GM13976 (cell line): ENCODE measurements at regions not wholly inside any gene's neighbourhood (a gene's known extent, or its start where the extent isn't known, plus 50 kb on each side); places are given as distances from the start of the nearest gene placed in this dataset.

ENCODE experiments used
- DNase-seq: peaks from one replicate; pipeline ENCODE4 v3.0.0; 2012; ENCODE audit warnings: low spot score
- CTCF ChIP-seq: IDR thresholded peaks from 2 replicates; pipeline ENCODE4 v1.5.1; 2012; ENCODE audit warnings: borderline replicate concordance, mild to moderate bottlenecking; ENCODE audit not compliant: insufficient read depth; ENCODE audit errors: extremely low read depth, missing control alignments, control extremely low read depth
- in situ Hi-C: fragments of 300-500 bp; cut with MboI; formaldehyde crosslinking; loops from one replicate; pipeline ENCODE4 v1.12.0; 2022; ENCODE audit warnings: low sequenced_read_pairs, mixed read lengths, inconsistent platforms; ENCODE audit not compliant: unreplicated experiment

GRCh38 chrX:138945219-138945618, 233.7 kb upstream of the FGF13 start:
- in situ Hi-C loops = no loop called here
- TF ChIP-seq CTCF = no peak
- DNase-seq = no peak

GRCh38 chrX:138939038-138939437, 227.5 kb upstream of the FGF13 start:
- DNase-seq = no peak
- TF ChIP-seq CTCF = no peak
- in situ Hi-C loops = no loop called here

GRCh38 chrX:138938003-138938402, 226.5 kb upstream of the FGF13 start:
- in situ Hi-C loops = no loop called here
- no peak for TF ChIP-seq CTCF
- no peak for DNase-seq

GRCh38 chrX:138931212-138931611, 219.7 kb upstream of the FGF13 start:
- in situ Hi-C loops = no loop called here

DNA sequence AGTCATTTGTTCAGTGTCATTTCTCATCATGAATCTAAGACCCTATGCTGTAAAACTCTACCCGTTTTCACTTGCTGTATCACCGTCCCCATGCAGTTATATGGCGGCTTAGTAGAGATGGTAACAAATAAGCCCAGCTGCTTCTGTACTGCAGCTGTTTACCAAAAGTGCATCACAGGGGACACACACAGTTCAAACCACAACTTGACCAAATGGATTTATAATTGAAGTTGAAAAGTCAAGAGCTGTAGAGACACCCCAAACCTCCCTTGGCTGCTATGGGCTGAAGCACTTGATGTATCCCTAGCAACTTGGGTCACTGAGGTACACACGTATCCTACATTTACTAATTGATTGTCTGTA, 219.0 kb upstream of the FGF13 start:
- no peak for TF ChIP-seq CTCF
- in situ Hi-C loops = no loop called here

More at GRCh38 chrX:138931212-138931611, 219.7 kb upstream of the FGF13 start:
- TF ChIP-seq CTCF = no peak
- DNase-seq = no peak

DNA sequence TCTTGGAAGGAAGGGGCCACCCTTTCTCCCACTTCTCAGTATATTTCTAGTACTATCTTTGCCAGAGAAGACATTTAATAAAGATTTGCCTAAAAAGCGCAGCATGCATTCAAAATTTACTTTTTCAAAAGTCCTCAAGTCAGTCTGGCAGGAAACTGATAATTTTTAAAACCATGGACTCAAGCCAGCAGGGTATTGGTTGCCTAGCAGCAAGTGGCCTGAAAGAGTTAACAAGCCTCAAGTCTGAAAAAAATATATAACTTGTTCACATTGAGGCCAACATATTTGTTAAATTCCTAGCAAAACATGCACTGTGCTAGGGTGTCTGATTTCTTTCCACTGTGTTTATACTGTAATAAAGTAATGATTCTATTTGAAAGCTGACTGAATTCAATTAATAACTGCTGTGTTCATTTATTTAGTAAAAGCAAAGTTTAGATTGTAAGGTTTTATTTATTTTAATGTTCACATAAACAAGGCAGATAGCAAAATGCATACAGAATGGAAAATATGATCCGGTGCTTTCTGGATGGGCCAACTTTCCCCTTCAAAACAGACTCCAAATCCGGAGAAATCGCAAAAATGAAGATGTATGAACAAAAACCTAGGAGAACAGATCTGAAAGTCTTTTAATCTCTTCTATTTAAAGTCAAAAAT, 218.5 kb upstream of the FGF13 start:
- in situ Hi-C loops = no loop called here
- TF ChIP-seq CTCF = no peak
- no peak for DNase-seq

More for the DNA sequence above, 219.0 kb upstream of the FGF13 start:
- no peak for DNase-seq
